Nephron (organoid): ENCODE measurements at regions not wholly inside any gene's neighbourhood (a gene's known extent, or its start where the extent isn't known, plus 50 kb on each side); places are given as distances from the start of the nearest gene placed in this dataset.

ENCODE experiments used
- H3K27ac Mint-ChIP-seq, 3 experiments: 2 replicates each; pipeline ENCODE4 v1.8.0; 2020; ENCODE audit warnings: mixed read lengths in 3 of 3, mild to moderate bottlenecking in 2 of 3, moderate library complexity in 1 of 3
- H3K27me3 Mint-ChIP-seq: 2 replicates; pipeline ENCODE4 v1.8.0; 2021; ENCODE audit warnings: low read depth, mild to moderate bottlenecking, moderate library complexity, mixed read lengths
- H3K36me3 Mint-ChIP-seq: 2 replicates; pipeline ENCODE4 v1.8.0; 2020; ENCODE audit warnings: low read depth, mixed read lengths
- H3K4me1 Mint-ChIP-seq: 2 replicates; pipeline ENCODE4 v1.8.0; 2020; ENCODE audit warnings: mixed read lengths
- H3K4me3 Mint-ChIP-seq, 3 experiments: 2 replicates each; pipeline ENCODE4 v1.8.0; 2020; ENCODE audit warnings: mild to moderate bottlenecking in 3 of 3, mixed read lengths in 3 of 3, moderate library complexity in 2 of 3
- H3K9me3 Mint-ChIP-seq: 2 replicates; pipeline ENCODE4 v1.8.0; 2020; ENCODE audit warnings: mixed read lengths
- CTCF ChIP-seq, 3 experiments: fragments of 200-600 bp; sonication (generic); IDR thresholded peaks; one replicate each; pipeline ENCODE4 v1.5.0; 2021; ENCODE audit warnings: antibody characterized with exemption in 3 of 3; ENCODE audit not compliant: unreplicated experiment in 3 of 3

- no peaks in the 10 kb centered on the region for H3K36me3 Mint-ChIP-seq
- H3K27me3 Mint-ChIP-seq = peaks cover 64% of the 10 kb centered on the region
- H3K27ac Mint-ChIP-seq = no peak overlapping the region
- H3K9me3 Mint-ChIP-seq = no peaks in the 10 kb centered on the region
- TF ChIP-seq CTCF (IDR thresholded peaks at IDR 0.05; ENCODE audit: unreplicated experiment in 3 of 3) = no peak
- no peak overlapping the region for H3K4me3 Mint-ChIP-seq
- H3K4me1 Mint-ChIP-seq = no peaks in the 10 kb centered on the region
These were observed 500.1 kb downstream of the GATA3 start for GRCh38 chr10:8554574-8554973.

GRCh38 chr10:8556321-8556720 is 501.8 kb downstream of the GATA3 start:
- Mint-ChIP-seq H3K27me3 (peaks cover 68% of the 10 kb centered on the region), H3K4me1 (no peaks in the 10 kb centered on the region), H3K9me3 (no peaks in the 10 kb centered on the region), H3K36me3 (no peaks in the 10 kb centered on the region), H3K4me3 (no peak overlapping the region), H3K27ac (no peak overlapping the region)
- TF ChIP-seq CTCF (IDR thresholded peaks at IDR 0.05; ENCODE audit: unreplicated experiment in 3 of 3) = no peak

GRCh38 chr10:8563478-8563877 is 509.0 kb downstream of the GATA3 start:
- H3K36me3 Mint-ChIP-seq = no peaks in the 10 kb centered on the region
- H3K27ac Mint-ChIP-seq = no peak overlapping the region
- no peak overlapping the region for H3K4me3 Mint-ChIP-seq
- H3K9me3 Mint-ChIP-seq = no peaks in the 10 kb centered on the region
- H3K27me3 Mint-ChIP-seq = peaks cover 46% of the 10 kb centered on the region
- no peaks in the 10 kb centered on the region for H3K4me1 Mint-ChIP-seq
- TF ChIP-seq CTCF (IDR thresholded peaks at IDR 0.05; ENCODE audit: unreplicated experiment in 3 of 3) = no peak

- Mint-ChIP-seq H3K27me3 (peaks cover 33% of the 10 kb centered on the region), H3K36me3 (no peaks in the 10 kb centered on the region), H3K4me3 (no peak overlapping the region), H3K4me1 (no peaks in the 10 kb centered on the region), H3K27ac (no peak overlapping the region), H3K9me3 (no peaks in the 10 kb centered on the region)
- no peak for TF ChIP-seq CTCF (IDR thresholded peaks at IDR 0.05; ENCODE audit: unreplicated experiment in 3 of 3)
These were observed 512.2 kb downstream of the GATA3 start for GRCh38 chr10:8566737-8567136.

GRCh38 chr10:8568401-8568800 is 513.9 kb downstream of the GATA3 start:
- Mint-ChIP-seq H3K9me3 (no peaks in the 10 kb centered on the region), H3K4me1 (no peaks in the 10 kb centered on the region), H3K27me3 (peaks cover 37% of the 10 kb centered on the region), H3K36me3 (no peaks in the 10 kb centered on the region), H3K27ac (peak overlapping the region; percentile 8 to 88 (median 55)), H3K4me3 (no peak overlapping the region)
- TF ChIP-seq CTCF (IDR thresholded peaks at IDR 0.05; ENCODE audit: unreplicated experiment in 3 of 3) = no peak

GRCh38 chr10:8575620-8576019 is 521.1 kb downstream of the GATA3 start:
- TF ChIP-seq CTCF (IDR thresholded peaks at IDR 0.05; ENCODE audit: unreplicated experiment in 3 of 3) = no peak
- no peaks in the 10 kb centered on the region for H3K36me3 Mint-ChIP-seq
- no peaks in the 10 kb centered on the region for H3K9me3 Mint-ChIP-seq
- no peaks in the 10 kb centered on the region for H3K4me1 Mint-ChIP-seq
- H3K27me3 Mint-ChIP-seq = peaks cover 21% of the 10 kb centered on the region
- no peak overlapping the region for H3K4me3 Mint-ChIP-seq
- H3K27ac Mint-ChIP-seq = no peak overlapping the region
